K562 (cell line): ENCODE measurements at regions not wholly inside any gene's neighbourhood (a gene's known extent, or its start where the extent isn't known, plus 50 kb on each side); places are given as distances from the start of the nearest gene placed in this dataset.

Source experiments
- ATAC-seq: fragments of 200-7000 bp; cut with Tn5 transposase; 3 replicates; pipeline ENCODE4 v1.9.1; 2020; ENCODE audit warnings: moderate library complexity
- BruUV-seq: library from RNA; stranded (reverse); fragments of 400-500 nt; replicated peaks from 2 replicates; lab custom pipeline; 2021; lab: Mats Ljungman, UMichigan
- CTCF ChIA-PET: fragments of 300-600 bp; formaldehyde crosslinking; extraction: SDS; loops from one replicate; lab custom pipeline; 2021; ENCODE audit warnings: low intra/inter-chr PET ratio; lab: Yijun Ruan, JAX
- POLR2A ChIA-PET: fragments of 300-600, 350-650 bp; sonication (Branson Sonifier 250); formaldehyde crosslinking; extraction: SDS; loops from one replicate; lab custom pipeline; 2021; ENCODE audit warnings: antibody characterized with exemption, inconsistent platforms; lab: Yijun Ruan, JAX
- DNase-seq, 4 experiments: peaks; one replicate each; pipeline versions ENCODE4 v3.0.0 to v3.0.0-alpha.2; 2011 to 2018; ENCODE audit warnings: low spot score in 3 of 4, mixed read lengths in 3 of 4; ENCODE audit errors: extremely low read depth in 1 of 4
- FAIRE-seq: peaks from 2 replicates; lab custom pipeline; 2011; peaks lifted over from hg19 to GRCh38; lab: Jason Lieb, UNC
- H2AFZ ChIP-seq: 2 replicates; pipeline ENCODE4 v1.6.0; 2011; ENCODE audit warnings: low read depth, low read length, control low read depth, inconsistent platforms
- H3K27ac ChIP-seq: fragments of 200-600 bp; 3 replicates; pipeline ENCODE4 v1.8.0; 2011; ENCODE audit warnings: low read depth, mild to moderate bottlenecking, control low read depth, inconsistent platforms, low read length, moderate library complexity, mixed read lengths; ENCODE audit errors: extremely low read depth
- H3K27me3 ChIP-seq, 2 experiments: fragments of 300-600 bp in 1 of 2; 2 replicates in 1 of 2; 3 replicates in 1 of 2; pipeline versions ENCODE4 v1.6.0 to v1.8.0; 2011; ENCODE audit warnings: inconsistent platforms in 2 of 2, low read length in 2 of 2, mild to moderate bottlenecking in 1 of 2, mixed read lengths in 1 of 2, moderate library complexity in 1 of 2; ENCODE audit not compliant: control insufficient read depth in 2 of 2, insufficient read depth in 2 of 2
- H3K36me3 ChIP-seq: fragments of 300-600 bp; 3 replicates; pipeline ENCODE4 v1.8.0; 2011; ENCODE audit warnings: mild to moderate bottlenecking, low read length, inconsistent platforms; ENCODE audit not compliant: control insufficient read depth, insufficient read depth
- H3K4me1 ChIP-seq, 2 experiments: fragments of 200-600 bp in 1 of 2; replicated peaks in 1 of 2; 2 replicates in 1 of 2; 3 replicates in 1 of 2; pipeline versions ENCODE4 v1.5.1 to v1.8.0; 2011; ENCODE audit warnings: inconsistent platforms in 2 of 2, low read length in 2 of 2, mild to moderate bottlenecking in 1 of 2, mixed read lengths in 1 of 2, moderate library complexity in 1 of 2; ENCODE audit not compliant: control insufficient read depth in 2 of 2, insufficient read depth in 2 of 2
- H3K4me2 ChIP-seq: 2 replicates; pipeline ENCODE4 v1.6.1; 2011; ENCODE audit warnings: low read length, control low read depth, inconsistent platforms, mixed read lengths; ENCODE audit not compliant: insufficient read depth
- H3K4me3 ChIP-seq: fragments of 200-600 bp; sonication (generic), shearing (Covaris generic); 2 replicates; pipeline ENCODE4 v1.5.1; 2016; ENCODE audit warnings: control low read depth, inconsistent platforms
- H3K79me2 ChIP-seq: fragments of 200-600 bp; 3 replicates; pipeline ENCODE4 v1.8.0; 2011; ENCODE audit warnings: low read length, inconsistent platforms; ENCODE audit not compliant: control insufficient read depth, insufficient read depth
- H3K9ac ChIP-seq, 2 experiments: 2 replicates each; pipeline versions ENCODE4 v1.6.0 to v1.6.1; 2011; ENCODE audit warnings: low read depth in 2 of 2, low read length in 2 of 2, control low read depth in 1 of 2, inconsistent platforms in 1 of 2, mild to moderate bottlenecking in 1 of 2, mixed read lengths in 1 of 2; ENCODE audit not compliant: insufficient read depth in 1 of 2
- H3K9me1 ChIP-seq: one replicate; pipeline ENCODE4 v1.6.0; 2011; ENCODE audit warnings: inconsistent platforms, mild to moderate bottlenecking, low read length, moderate library complexity; ENCODE audit not compliant: control insufficient read depth, insufficient read depth
- H3K9me3 ChIP-seq: replicated peaks from 2 replicates; pipeline ENCODE4 v1.5.1; 2011; ENCODE audit warnings: low read depth, low read length, inconsistent platforms; ENCODE audit not compliant: control insufficient read depth, insufficient read depth
- H4K20me1 ChIP-seq: replicated peaks from 2 replicates; pipeline ENCODE4 v1.6.1; 2011; ENCODE audit warnings: low read length, inconsistent platforms, mixed read lengths; ENCODE audit not compliant: control insufficient read depth, insufficient read depth
- BRCA1 ChIP-seq, 2 experiments: fragments of 450-650 bp in 1 of 2; sonication (generic) in 1 of 2; formaldehyde crosslinking in 1 of 2; IDR thresholded peaks; 2 replicates each; pipeline versions ENCODE4 v1.5.0 to v1.6.1; 2017 to 2020; ENCODE audit warnings: mild to moderate bottlenecking in 1 of 2, missing genetic modification reagents in 1 of 2
- CBX3 ChIP-seq, 2 experiments: IDR thresholded peaks; 1 replicate in 1 of 2; 2 replicates in 1 of 2; pipeline ENCODE4 v1.6.1; 2012; ENCODE audit warnings: inconsistent platforms in 2 of 2, low read length in 2 of 2, borderline replicate concordance in 1 of 2, control low read depth in 1 of 2
- ESRRA ChIP-seq: fragments of 450-650 bp; IDR thresholded peaks from 2 replicates; pipeline ENCODE4 v1.6.1; 2014; ENCODE audit warnings: low read depth, mild to moderate bottlenecking, moderate library complexity, borderline replicate concordance
- PYGO2 ChIP-seq: fragments of 450-650 bp; IDR thresholded peaks from 2 replicates; pipeline ENCODE4 v1.6.1; 2016; ENCODE audit warnings: mild to moderate bottlenecking, missing genetic modification characterization, moderate library complexity, missing compliant biosample characterization
- SRSF3 ChIP-seq: fragments of 200-400 bp; formaldehyde crosslinking; IDR thresholded peaks from 2 replicates; pipeline ENCODE4 v1.6.1; 2016; ENCODE audit warnings: mild to moderate bottlenecking, low read length, moderate library complexity; ENCODE audit not compliant: insufficient read depth
- TEAD1 ChIP-seq, 2 experiments: fragments of 450-650 bp in 1 of 2; sonication (generic) in 1 of 2; formaldehyde crosslinking; IDR thresholded peaks; 2 replicates each; pipeline versions ENCODE4 v1.4.0 to v1.8.0; 2020 to 2022; ENCODE audit warnings: mild to moderate bottlenecking in 2 of 2, missing genetic modification reagents in 1 of 2
- ZNF133 ChIP-seq: fragments of 250-450 bp; sonication (Bioruptor Pico); IDR thresholded peaks from 2 replicates; pipeline ENCODE4 v1.4.0; 2020; ENCODE audit warnings: mild to moderate bottlenecking
- ZNF639 ChIP-seq, 2 experiments: fragments of 200-800 bp in 1 of 2; sonication (Bioruptor generic) in 1 of 2; sonication (generic) in 1 of 2; formaldehyde crosslinking in 1 of 2; IDR thresholded peaks in 1 of 2; conservative IDR thresholded peaks in 1 of 2; 2 replicates each; pipeline versions ENCODE4 v1.5.0 to v1.6.1; 2016 to 2020; ENCODE audit warnings: missing compliant biosample characterization in 1 of 2, missing genetic modification characterization in 1 of 2, missing genetic modification reagents in 1 of 2
- ZNF79 ChIP-seq: fragments of 250-450 bp; sonication (Bioruptor Pico); IDR thresholded peaks from 2 replicates; pipeline ENCODE4 v1.4.0; 2020; ENCODE audit warnings: low read depth, mild to moderate bottlenecking, moderate library complexity
- WGBS: fragments of 100-300 bp; shearing (Covaris generic); methylation state at CpG from one replicate; pipeline ENCODE4 v1.1.6; 2016; ENCODE audit warnings: low coverage, mixed read lengths; ENCODE audit not compliant: insufficient coverage; ENCODE audit errors: missing lambda C conversion rate; 5-methylcytosine and 5-hydroxymethylcytosine counted together
- in situ Hi-C: fragments of 300-500 bp; cut with MboI; formaldehyde crosslinking; loops from 4 replicates; pipeline ENCODE4 v1.15.0; 2018; ENCODE audit warnings: inconsistent platforms, mixed read lengths
- intact Hi-C: fragments of 100-400 bp; cut with micrococcal nuclease; formaldehyde crosslinking; loops from 2 replicates; pipeline ENCODE4 v1.14.2; 2022

- no peaks in the 10 kb centered on the region for H3K4me1 ChIP-seq
- no peaks in the 10 kb centered on the region for H3K27me3 ChIP-seq
- no peak overlapping the region for H3K9ac ChIP-seq
- H4K20me1 ChIP-seq: no peaks in the 10 kb centered on the region
- BruUV-seq: no TSS peak
- no peak overlapping the region for H3K4me3 ChIP-seq
- in situ Hi-C loops: no loop called here
- ChIA-PET POLR2A (no interaction called here), CTCF (no interaction called here)
- no peak overlapping the region for H3K27ac ChIP-seq
- H2AFZ ChIP-seq: no peak overlapping the region
- TF ChIP-seq ESRRA (no peak), ZNF639 (CRISPR knock-in tag; conservative IDR thresholded peaks at IDR 0.05 in 1 of 2, IDR thresholded peaks at IDR 0.05 in 1 of 2) (no peak), ZNF133 (CRISPR knock-in tag) (no peak), SRSF3 (no peak), BRCA1 (IDR thresholded peaks at IDR 0.05) (no peak), BRCA1 (CRISPR knock-in tag; IDR thresholded peaks at IDR 0.05) (no peak), PYGO2 (tag) (no peak), TEAD1 (CRISPR knock-in tag; IDR thresholded peaks at IDR 0.05) (no peak), CBX3 (IDR thresholded peaks at IDR 0.05; ENCODE audit: borderline replicate concordance in 1 of 2, low read length in 2 of 2) (no peak), ZNF79 (CRISPR knock-in tag) (no peak)
- no peaks in the 10 kb centered on the region for H3K36me3 ChIP-seq
- no peak for DNase-seq
- no peaks in the 10 kb centered on the region for H3K9me1 ChIP-seq
- H3K4me2 ChIP-seq: no peak overlapping the region
- intact Hi-C loops: no loop called here
- no peak for FAIRE-seq
- no peaks in the 10 kb centered on the region for H3K9me3 ChIP-seq
- no peak for ATAC-seq
- WGBS: 0% methylated on average over 1 of the region's 1 CpG
- H3K79me2 ChIP-seq: no peaks in the 10 kb centered on the region
Observed at GRCh38 chr3:174460831-174461230, 398.3 kb upstream of the NAALADL2 start.
